Tibial artery (tissue), 4 donors: ENCODE measurements at regions not wholly inside any gene's neighbourhood (a gene's known extent, or its start where the extent isn't known, plus 50 kb on each side); places are given as distances from the start of the nearest gene placed in this dataset.

Experiments used
- DNase-seq, 2 donors: peaks; one replicate each; pipeline ENCODE4 v3.0.0-alpha.2; 2019
- H3K27ac ChIP-seq, 2 donors: fragments of 200-600 bp; sonication (generic) in 1 of 2; 1 replicate in 1 of 2; 2 replicates in 1 of 2; pipeline ENCODE4 v1.5.1; 2018 to 2019; ENCODE audit warnings: mild to moderate bottlenecking in 1 of 2
- H3K27me3 ChIP-seq, 2 donors: fragments of 200-600 bp; sonication (generic) in 1 of 2; one replicate each; pipeline versions ENCODE4 v1.5.1 to v1.6.0; 2016 to 2019
- H3K36me3 ChIP-seq, 3 donors: fragments of 200-600 bp; sonication (generic) in 2 of 3; one replicate each; pipeline ENCODE4 v1.5.1; 2016 to 2019; ENCODE audit warnings: mild to moderate bottlenecking in 2 of 3
- H3K4me1 ChIP-seq, 4 donors: fragments of 200-600 bp; sonication (generic) in 2 of 4; 1 replicate in 3 of 4; 2 replicates in 1 of 4; pipeline ENCODE4 v1.5.1; 2016 to 2019
- H3K4me3 ChIP-seq, 2 donors: fragments of 200-600 bp; sonication (generic) in 1 of 2; 1 replicate in 1 of 2; 2 replicates in 1 of 2; pipeline ENCODE4 v1.5.1; 2018 to 2019; ENCODE audit warnings: mild to moderate bottlenecking in 2 of 2
- H3K9me3 ChIP-seq, 3 donors: fragments of 200-600 bp; sonication (generic) in 1 of 3; one replicate each; pipeline ENCODE4 v1.5.1; 2016 to 2019
- CTCF ChIP-seq, 2 experiments: fragments of 200-600 bp in 1 of 2; fragments of 450-650 bp in 1 of 2; IDR thresholded peaks; one replicate each; pipeline ENCODE4 v1.5.1; 2017 to 2019; ENCODE audit warnings: antibody characterized with exemption in 2 of 2, mild to moderate bottlenecking in 1 of 2, moderate library complexity in 1 of 2
- intact Hi-C: fragments of 100-400 bp; cut with DNase I; formaldehyde crosslinking; loops from one replicate; pipeline ENCODE4 v1.15.0; 2023; ENCODE audit warnings: low total_unique reads

GRCh38 chr11:37352485-37352884 lies 754.4 kb upstream of the RAG2 start:
- Histone ChIP-seq H3K9me3 (no peaks in the 10 kb centered on the region), H3K27ac (no peak overlapping the region), H3K27me3 (no peaks in the 10 kb centered on the region), H3K4me3 (no peak overlapping the region), H3K36me3 (no peaks in the 10 kb centered on the region), H3K4me1 (no peaks in the 10 kb centered on the region)
- no peak for TF ChIP-seq CTCF (IDR thresholded peaks at IDR 0.05)
- intact Hi-C loops = no loop called here
- no peak for DNase-seq

GRCh38 chr11:37343290-37343689 lies 745.3 kb upstream of the RAG2 start:
- no peaks in the 10 kb centered on the region for H3K4me1 ChIP-seq
- no peak overlapping the region for H3K4me3 ChIP-seq
- no peaks in the 10 kb centered on the region for H3K27me3 ChIP-seq
- H3K27ac ChIP-seq = no peak overlapping the region
- no peak for TF ChIP-seq CTCF (IDR thresholded peaks at IDR 0.05)
- no peaks in the 10 kb centered on the region for H3K9me3 ChIP-seq
- intact Hi-C loops = no loop called here
- DNase-seq = no peak
- H3K36me3 ChIP-seq = no peaks in the 10 kb centered on the region

- no peak overlapping the region for H3K27ac ChIP-seq
- no peaks in the 10 kb centered on the region for H3K4me1 ChIP-seq
- H3K9me3 ChIP-seq = no peaks in the 10 kb centered on the region
- no peak for TF ChIP-seq CTCF (IDR thresholded peaks at IDR 0.05)
- no peaks in the 10 kb centered on the region for H3K36me3 ChIP-seq
- no peaks in the 10 kb centered on the region for H3K27me3 ChIP-seq
- intact Hi-C loops = no loop called here
- DNase-seq = no peak
- no peak overlapping the region for H3K4me3 ChIP-seq
Observed at GRCh38 chr11:37336401-37336800, 738.4 kb upstream of the RAG2 start.

GRCh38 chr11:37333345-37333744 lies 735.3 kb upstream of the RAG2 start:
- Histone ChIP-seq H3K9me3 (no peaks in the 10 kb centered on the region), H3K4me1 (no peaks in the 10 kb centered on the region), H3K4me3 (no peak overlapping the region), H3K36me3 (no peaks in the 10 kb centered on the region), H3K27me3 (no peaks in the 10 kb centered on the region), H3K27ac (no peak overlapping the region)
- intact Hi-C loops = no loop called here
- TF ChIP-seq CTCF (IDR thresholded peaks at IDR 0.05) = no peak
- no peak for DNase-seq

GRCh38 chr11:37323843-37324242 lies 725.8 kb upstream of the RAG2 start:
- H3K27ac ChIP-seq = no peak overlapping the region
- H3K36me3 ChIP-seq = no peaks in the 10 kb centered on the region

More at GRCh38 chr11:37323843-37324242, 725.8 kb upstream of the RAG2 start:
- H3K4me3 ChIP-seq = no peak overlapping the region
- no peaks in the 10 kb centered on the region for H3K4me1 ChIP-seq
- TF ChIP-seq CTCF (IDR thresholded peaks at IDR 0.05) = no peak
- DNase-seq = no peak
- H3K9me3 ChIP-seq = no peaks in the 10 kb centered on the region
- H3K27me3 ChIP-seq = no peaks in the 10 kb centered on the region
- intact Hi-C loops = no loop called here
